HG03442 (cell line): ENCODE measurements at regions not wholly inside any gene's neighbourhood (a gene's known extent, or its start where the extent isn't known, plus 50 kb on each side); places are given as distances from the start of the nearest gene placed in this dataset.

Source experiments
- ATAC-seq: cut with Tn5 transposase; IDR thresholded peaks from one replicate; pipeline ENCODE4 v1.9.1; 2021; ENCODE audit warnings: mild to moderate bottlenecking, moderate library complexity; ENCODE audit not compliant: unreplicated experiment

DNA sequence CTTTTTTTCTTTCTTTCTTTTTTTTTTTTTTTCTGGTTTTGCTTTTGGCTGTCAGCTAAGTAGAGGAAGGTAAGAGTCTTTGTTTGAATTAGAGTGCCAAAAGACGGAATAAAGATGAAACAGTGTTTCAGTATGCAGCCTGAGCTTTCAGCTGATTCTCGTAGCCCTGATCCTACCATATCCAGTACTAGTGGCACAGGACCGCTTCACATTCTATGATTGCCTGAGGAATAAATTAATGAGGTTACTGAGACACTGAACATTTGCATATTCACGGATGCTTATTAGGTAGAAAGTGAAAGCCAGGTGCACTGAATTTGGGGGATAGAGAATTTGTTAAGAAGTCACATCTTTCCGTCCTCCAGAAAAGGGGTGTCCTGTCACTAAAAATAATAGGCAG, 421.5 kb upstream of the POU3F3 start:
- ATAC-seq = no peak

DNA sequence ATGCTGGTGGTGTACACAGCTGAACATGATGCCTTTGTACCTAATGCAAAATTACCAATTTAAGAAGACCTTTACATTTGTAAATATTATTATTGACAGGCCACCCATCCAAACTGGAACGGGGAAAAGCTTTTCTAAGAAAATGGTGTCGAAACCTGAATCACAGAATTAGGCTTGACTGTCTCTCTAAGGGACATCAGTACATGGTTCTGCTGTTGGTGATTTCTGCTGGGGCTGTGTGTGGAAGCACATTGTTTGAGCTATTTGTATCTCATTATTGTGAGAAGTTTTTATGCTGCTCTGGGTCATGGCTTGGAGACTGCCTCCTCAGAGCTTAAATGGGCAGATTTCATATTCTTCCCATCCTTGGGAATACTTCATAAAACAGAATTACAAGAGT, 420.9 kb upstream of the POU3F3 start:
- ATAC-seq = no peak

DNA sequence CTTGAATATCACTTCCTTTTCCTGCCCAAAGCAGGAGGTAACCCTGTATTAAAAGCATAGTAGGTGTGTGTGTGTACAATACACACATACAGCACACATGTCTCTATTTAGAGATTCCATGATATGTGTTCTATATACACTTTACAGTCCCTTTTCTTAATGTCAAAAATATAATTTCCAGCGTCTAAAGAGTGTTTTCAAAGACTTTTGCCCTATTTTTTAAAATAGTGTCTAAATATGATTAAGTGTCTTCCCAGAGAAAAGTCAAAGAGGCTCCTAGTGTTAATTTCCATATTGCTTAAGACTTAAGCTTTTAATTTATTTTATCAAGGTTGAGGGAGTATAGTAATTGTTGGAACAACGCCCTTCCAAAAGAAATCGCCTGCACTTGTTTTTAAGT, 420.3 kb upstream of the POU3F3 start:
- ATAC-seq = no peak

DNA sequence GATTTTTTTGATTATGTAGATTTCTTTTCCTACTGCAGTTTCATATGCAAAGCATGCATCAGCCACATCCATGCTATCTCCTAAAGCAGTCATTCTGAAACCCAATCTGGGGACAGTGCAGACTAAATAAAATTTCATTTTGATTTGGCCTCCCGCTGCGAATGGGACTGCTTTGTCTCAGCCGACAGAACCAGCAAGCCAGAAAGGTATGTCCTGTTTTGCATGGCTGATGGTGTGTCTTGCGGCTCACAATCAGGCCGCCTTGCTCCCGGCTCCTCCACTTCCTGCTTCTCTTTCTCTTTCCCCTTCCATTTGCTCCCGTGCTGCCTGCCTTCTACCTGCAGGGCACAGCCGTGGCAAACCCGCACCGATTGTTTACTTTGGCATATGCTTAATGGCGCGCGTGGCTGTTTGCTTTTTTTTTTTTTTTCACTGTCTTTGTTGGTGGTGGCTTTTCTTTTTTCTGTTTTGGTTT, 419.6 kb upstream of the POU3F3 start:
- peak; percentile 85 for ATAC-seq

DNA sequence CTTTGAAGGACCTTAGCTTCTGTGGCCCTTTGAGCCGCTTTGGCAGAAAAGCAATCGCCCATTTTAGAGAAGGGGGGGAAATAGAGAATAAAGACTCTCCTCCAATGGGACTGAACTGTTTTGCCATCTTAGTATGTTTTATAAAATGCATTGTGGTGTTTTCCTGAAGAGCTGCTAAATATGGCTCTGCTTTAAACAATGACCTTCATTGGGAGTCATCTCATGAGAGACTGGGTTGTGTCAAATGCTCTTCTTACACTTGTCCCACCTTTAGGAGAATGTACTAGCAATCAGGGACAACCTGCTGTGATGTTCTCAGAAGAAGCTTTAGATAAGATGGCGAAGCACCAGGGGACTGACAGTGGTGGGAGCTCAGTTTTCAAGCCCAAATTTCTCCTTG, 418.9 kb upstream of the POU3F3 start:
- ATAC-seq = no peak

DNA sequence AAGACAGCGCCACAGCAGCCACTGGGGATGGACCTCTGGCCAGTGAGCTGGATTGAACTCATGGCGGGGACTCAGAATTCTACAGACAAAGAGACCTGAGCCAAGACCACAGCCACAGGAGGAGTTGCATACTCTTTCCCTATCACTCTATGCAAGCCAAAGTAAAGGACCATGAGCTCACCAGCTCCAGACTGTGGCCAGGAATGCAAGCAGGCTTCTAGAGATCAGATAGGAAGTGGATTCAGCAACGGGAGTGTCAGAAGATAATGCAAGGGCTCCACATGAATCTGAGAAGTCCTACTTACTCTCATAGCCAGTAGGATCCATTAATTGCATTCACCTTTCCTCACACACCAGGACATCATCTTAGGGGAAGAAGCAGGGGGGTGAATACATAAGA, 415.4 kb upstream of the POU3F3 start:
- ATAC-seq = no peak

DNA sequence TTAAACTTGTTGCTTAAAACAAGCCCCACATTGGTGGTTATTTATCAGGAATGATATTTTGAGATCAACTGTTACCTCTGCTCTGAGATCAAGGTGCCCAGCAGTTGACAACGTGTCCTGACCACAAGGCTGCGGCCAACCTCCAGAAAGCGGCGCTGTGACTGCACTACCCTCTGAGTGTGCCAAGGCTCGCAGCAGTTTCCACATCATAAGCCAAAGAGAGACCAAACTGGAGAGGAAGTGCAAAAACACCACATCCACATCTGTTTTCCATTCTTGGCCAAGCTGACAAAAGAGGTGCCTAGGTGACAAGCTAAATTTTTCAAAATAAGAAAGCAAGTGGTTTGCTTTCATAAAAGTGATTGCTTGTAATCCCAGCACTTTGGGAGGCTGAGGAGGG, 410.8 kb upstream of the POU3F3 start:
- no peak for ATAC-seq

DNA sequence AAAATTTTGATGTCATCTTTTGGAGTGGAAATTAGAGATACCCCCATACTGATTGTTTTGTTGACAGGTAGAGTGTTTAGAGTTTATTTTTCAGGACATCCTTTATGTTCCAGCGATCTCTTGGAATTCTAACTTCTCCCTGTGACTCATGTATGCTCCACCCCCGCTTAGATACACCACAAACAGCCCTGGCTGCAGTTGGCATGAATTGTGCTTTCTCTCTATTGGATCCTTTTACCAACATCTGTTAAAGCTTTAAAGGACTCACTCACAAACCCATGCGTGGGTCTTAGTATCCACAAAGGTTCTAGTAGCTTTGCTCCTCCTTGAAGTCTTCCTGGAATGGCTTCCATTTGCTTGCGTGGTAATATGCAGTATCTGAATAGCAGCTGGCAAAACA, 409.5 kb upstream of the POU3F3 start:
- ATAC-seq = no peak

DNA sequence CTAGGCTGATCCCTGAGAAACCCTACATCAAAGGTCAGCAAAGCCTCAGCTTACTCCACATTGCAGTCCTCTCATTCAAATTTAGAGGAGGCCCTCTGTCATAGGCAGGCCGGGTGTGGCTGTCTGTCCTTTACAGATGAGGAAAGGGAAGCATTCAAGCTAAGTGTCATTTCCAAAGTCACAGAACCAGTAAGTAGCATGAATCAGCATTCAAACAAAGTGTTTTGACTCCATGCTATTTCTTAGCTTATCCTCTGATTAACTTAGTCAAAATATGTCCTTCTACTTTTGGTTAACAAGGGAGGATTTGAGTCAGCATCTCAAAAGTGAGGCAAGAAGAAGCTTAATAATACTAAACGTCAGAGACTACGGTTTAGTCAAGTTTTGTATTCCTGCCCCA, 409.0 kb upstream of the POU3F3 start:
- ATAC-seq = no peak

DNA sequence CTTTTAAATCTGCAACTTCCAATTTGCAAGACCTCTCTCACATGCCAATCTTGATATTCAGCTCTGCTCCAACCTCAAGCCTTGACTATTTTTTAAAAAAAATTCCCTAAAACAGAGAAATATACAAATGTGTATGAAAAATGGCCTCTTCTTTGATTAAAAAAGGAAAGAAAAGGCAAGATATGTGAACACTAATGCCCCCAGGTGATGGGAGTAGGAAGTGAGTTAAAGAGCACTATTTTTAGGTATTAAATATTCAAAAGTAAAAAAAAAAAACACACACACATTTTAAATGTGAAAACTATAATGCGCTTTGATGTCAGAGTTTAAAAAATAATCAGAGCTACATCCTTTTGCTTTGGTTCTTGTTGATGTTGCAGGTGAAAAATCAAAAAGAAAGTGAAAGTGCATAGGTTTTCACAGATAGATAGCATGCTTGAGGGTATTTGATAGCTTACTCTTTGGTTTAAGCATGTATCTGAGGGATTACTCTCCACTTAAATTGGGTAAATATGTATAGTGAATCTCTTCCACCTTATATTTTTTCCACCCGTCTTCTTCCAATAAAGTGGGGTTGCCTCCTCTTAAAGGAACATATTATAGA, 406.0 kb upstream of the POU3F3 start:
- peak; percentile 43 for ATAC-seq

DNA sequence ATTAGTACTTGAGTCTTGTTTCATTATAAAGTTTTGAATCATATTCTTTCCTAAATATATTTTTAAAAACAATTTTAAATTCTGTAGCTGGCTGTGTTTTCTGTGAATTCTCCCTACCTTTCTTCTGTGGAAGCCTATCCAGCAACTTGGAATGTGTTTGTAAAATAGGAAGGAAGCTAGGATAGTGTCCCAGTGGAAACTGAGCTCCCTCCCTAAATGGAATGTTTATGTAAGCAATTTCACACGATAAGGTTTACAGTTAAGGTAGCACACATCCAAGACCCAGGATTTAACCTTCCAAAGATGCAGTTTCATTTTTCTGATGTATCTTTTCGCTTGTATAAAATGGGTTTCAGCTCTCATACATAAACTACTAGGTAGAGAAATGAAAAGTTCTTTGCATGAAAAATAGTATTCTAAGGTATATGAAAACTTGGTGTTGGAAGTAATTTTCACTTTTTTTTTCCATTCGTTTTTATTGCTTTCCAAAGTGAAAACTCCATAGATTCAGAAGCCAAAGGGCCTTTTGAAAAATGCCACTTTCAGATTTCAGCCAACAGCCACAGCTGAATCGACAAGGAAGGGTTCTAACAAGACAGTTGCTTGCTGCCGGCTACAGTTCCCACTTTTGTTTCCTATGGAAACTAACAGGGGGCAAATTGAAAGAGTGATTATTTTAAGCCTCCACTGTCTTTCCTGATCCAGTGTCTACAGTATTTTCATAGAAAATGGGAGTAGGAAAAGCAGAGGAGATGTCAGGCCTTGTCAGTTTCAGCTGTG, 405.1 kb upstream of the POU3F3 start:
- no peak for ATAC-seq

DNA sequence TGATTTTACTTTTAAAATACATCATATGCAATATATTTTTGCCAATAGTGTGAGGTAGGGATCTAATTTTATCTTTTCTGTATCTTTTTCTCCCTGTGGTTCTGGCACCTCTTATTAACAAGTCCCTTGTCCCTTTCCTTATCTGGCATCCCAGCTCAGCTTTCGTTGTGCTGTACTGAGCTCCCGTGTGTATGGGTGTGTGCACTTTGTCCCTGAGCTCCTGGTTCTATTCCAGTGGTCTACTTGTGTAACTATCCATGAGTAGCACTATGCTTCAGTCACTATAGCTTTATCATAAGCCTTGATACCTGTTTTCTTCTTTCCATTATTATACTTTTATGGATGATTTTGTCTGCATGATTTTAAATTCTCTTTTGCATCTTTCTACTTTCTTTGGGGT, 401.4 kb upstream of the POU3F3 start:
- ATAC-seq = no peak

DNA sequence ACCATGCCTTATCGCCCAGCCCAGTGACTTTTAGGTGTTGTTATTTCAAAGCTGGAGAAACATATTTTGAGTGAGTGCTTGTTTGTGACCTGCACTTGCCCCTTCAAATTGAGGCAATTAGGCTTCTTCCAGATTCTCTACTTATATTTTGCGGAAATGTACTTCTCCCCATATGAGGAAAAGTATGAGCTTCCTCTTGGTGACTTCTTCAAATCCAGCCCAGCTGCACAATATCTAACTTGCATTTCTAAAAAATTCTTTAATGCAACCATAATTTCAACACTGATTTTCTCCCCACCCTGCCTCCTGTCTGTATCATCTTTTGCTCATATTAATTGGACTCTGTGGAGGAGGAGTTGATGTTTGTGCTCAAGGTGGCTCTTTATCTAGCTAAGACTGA, 391.2 kb upstream of the POU3F3 start:
- no peak for ATAC-seq

DNA sequence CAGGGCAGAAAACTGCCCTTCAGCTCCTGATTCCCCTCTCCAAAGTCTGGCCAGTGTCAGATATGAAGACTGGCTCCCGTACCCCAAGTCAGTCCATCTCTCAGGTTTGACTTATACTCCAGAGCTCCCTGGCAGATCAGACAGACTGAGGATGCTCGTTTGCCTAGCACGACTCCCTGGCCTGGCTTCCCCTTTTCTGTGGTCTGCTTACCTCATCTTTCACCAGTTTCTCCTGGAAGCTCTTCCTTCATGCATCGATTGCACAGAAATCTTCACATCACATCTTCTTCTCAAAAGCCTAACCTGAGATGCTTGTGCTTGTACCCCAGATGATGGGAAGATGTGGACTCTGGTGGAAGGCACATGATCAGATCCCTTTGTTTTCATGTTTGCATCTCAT, 387.9 kb upstream of the POU3F3 start:
- no peak for ATAC-seq

DNA sequence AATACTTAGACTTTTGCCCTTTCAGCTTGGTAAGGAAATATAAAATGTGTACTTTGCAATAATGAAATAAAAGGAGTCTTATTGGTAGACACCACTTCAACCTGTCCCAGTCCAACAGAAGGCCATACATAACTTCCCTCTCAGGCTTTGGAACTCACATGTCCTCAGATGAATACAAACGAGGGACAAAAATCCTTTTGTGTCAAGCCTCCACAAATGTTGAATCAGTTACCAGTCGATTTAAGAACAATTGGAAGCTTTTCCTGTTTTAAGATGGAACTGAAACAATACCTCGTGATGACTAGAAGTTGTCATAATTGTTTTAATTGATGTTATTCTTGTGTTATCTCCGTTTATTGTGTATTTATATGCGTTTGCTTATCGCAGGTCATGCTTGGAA, 385.1 kb upstream of the POU3F3 start:
- ATAC-seq = no peak

DNA sequence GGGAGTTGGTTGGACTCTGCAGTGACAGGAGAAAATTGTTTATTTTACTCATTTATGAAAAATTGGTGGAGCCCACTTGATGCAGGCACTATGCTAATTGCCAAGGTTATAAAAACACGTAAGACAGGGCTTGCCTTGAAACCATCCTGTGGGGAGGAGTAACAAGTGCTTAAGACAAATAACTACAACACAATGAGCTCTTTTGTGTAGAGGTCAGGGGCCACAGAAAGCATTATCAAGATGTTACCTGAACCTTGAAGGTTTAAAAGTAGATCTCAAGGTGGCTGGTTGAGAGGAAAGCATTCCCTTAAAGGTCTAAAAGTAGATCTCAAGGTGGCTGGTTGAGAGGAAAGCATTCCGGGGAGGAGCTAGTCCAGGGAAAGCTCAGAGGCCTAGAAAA, 381.8 kb upstream of the POU3F3 start:
- no peak for ATAC-seq

DNA sequence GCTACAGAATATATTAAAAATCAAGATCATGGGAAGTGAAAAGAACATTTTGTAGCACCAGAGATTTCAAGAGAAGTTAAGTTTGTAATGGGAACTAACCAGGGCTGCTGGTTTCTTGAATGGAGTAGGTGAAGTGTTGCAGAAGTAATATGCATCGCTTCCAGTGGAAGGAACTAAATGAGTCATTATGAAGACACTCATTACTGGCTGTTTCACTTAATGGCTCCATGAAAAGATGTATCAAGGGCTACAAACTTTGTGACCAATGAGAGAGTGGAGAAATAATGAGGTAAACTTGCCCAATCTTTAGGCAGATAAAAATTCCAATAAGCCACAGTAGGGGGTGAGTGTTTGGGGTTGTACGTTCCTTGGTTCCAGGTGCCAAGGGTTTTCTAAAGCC, 380.4 kb upstream of the POU3F3 start:
- no peak for ATAC-seq

DNA sequence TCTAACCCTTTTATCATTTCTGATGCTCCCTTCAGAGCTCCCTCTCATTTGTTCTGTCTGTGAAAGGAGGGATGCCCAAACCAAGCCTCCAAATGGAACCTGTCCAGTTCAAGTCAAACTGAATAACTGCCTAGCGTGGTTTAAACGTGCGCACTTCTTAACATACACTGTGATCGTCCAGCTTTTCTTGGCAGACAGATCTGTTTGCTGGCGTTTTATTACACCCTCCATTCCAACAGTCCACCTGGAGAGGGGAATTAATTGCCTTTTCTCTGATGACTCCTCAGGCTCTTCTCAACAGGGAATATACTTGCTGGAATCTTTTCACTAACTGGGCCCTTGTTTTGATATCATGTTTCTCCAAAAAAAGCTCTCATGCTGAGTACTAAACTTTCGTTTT, 379.2 kb upstream of the POU3F3 start:
- no peak for ATAC-seq

DNA sequence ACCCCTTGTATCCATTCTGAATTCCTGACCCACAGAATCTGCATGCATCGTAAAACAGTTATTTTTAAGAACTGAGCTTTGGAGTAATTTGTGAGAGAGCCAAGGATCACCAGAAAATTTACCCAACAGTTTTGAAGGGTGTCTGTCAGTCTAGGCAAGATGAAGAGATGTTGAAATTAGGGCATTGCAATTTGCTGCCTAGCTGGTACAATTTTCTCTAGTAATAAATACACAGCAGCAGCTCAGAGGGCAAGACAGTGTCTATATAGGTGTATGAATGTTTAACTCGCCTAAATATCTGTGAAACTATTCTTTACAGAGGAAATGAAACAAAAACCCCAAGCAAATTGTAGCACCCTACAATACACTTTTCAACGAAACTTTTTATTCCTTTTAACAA, 377.8 kb upstream of the POU3F3 start:
- ATAC-seq = no peak

DNA sequence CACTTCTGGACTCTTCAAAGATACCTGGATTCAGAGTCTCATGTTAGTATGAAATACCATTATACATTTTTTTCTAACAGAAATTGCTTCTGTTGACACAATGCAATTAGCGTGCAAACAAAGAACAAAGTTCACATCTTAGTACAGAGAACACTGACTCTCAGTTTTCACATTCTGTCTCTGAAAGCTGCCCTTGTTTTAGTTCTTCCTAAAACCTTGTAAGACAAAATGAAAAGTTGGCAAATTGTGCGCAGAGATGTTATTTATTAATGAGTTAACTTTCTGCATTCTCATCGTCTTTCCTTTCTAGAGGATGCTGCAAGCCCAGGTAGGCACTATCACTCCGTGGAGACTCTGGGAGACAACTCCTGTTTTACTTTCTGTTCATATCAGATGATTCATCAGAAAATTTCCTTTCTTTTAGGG, 377.3 kb upstream of the POU3F3 start:
- no peak for ATAC-seq

DNA sequence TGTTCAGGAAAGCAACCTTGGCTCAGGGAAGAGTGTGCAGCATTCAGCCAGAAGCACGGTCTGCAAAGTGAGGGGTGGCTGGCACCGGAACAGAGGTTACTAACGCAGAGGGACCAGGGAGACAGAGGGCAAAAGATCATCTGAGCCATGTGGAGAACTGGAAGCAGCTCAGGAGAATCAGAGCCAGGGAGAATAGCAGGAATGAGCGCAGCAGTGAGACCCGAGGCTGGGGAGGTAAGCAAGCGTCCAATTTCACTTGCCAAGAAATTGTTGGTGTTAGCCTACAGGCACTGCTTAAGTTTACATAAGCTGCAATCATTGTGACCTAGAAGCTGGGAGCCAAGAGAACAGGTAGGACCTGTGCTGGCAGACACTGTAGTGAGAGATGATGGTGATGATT, 372.6 kb upstream of the POU3F3 start:
- no peak for ATAC-seq

DNA sequence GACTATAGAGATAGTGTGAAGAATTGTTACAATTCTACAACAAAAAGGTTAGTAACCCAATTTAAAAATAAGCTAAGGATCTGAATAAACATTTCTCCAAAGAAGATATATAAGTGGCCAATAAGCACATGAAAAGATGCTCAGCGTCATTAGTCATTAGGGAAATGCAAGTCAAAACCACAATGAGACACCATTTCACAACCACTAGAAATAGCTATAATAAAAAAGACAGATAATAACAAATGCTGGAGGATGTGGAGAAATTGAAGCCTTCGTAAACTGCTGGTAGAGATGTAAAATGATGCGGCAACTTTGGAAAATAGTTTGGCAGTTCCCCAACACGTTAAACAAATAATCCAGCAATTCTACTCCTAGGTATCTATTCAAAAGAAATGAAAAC, 366.5 kb upstream of the POU3F3 start:
- no peak for ATAC-seq

DNA sequence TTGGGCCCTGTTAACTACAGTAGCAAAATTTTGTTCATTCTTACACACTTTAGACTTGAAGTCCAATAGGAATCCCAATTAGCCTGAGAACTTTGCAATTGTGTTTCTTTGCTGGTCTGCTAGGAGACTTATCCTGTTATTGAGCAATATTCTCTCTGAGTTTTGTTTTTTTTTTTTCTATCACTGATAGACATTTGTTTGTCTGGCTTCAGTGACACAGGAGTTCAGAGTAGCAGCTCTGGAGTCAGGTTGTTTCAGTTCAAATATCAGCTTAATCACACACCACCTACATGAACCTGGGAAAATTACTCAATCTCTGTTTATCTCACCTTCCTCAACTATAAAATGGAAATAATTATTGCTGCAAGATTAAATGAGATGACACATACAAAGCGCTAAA, 360.2 kb upstream of the POU3F3 start:
- ATAC-seq = no peak
